Tibial nerve (tissue), 4 donors: ENCODE measurements at regions not wholly inside any gene's neighbourhood (a gene's known extent, or its start where the extent isn't known, plus 50 kb on each side); places are given as distances from the start of the nearest gene placed in this dataset.

Experiments
- DNase-seq, 2 donors: peaks; one replicate each; pipeline ENCODE4 v3.0.0-alpha.2; 2019; ENCODE audit warnings: low spot score in 2 of 2
- H3K27ac ChIP-seq, 4 donors: fragments of 200-600 bp; sonication (generic) in 3 of 4; one replicate each; pipeline ENCODE4 v1.5.1; 2017 to 2019; ENCODE audit warnings: mild to moderate bottlenecking in 1 of 4
- H3K27me3 ChIP-seq, 2 donors: fragments of 200-600 bp; sonication (generic) in 1 of 2; one replicate each; pipeline versions ENCODE4 v1.5.1 to v1.6.0; 2017 to 2019
- H3K36me3 ChIP-seq, 3 donors: fragments of 200-600 bp; sonication (generic); one replicate each; pipeline ENCODE4 v1.5.1; 2018 to 2019
- H3K4me1 ChIP-seq, 4 donors: fragments of 200-600 bp; sonication (generic) in 3 of 4; one replicate each; pipeline ENCODE4 v1.5.1; 2017 to 2019
- H3K4me3 ChIP-seq, 4 donors: fragments of 200-600 bp; sonication (generic) in 3 of 4; one replicate each; pipeline ENCODE4 v1.5.1; 2017 to 2019; ENCODE audit warnings: mild to moderate bottlenecking in 1 of 4, moderate library complexity in 1 of 4
- H3K9me3 ChIP-seq, 4 donors: fragments of 200-600 bp; sonication (generic) in 3 of 4; one replicate each; pipeline ENCODE4 v1.5.1; 2017 to 2019
- EP300 ChIP-seq, 2 donors: sonication (generic); formaldehyde crosslinking; IDR thresholded peaks; one replicate each; pipeline ENCODE4 v1.6.1; 2017; ENCODE audit warnings: antibody characterized with exemption in 2 of 2, mild to moderate bottlenecking in 1 of 2
- POLR2A ChIP-seq, 2 donors: fragments of 450-650 bp; IDR thresholded peaks; one replicate each; pipeline ENCODE4 v1.6.1; 2017; ENCODE audit warnings: antibody characterized with exemption in 2 of 2, mild to moderate bottlenecking in 2 of 2, moderate library complexity in 2 of 2
- WGBS, 2 donors: methylation state at CpG; one replicate each; pipeline ENCODE4 v1.1.5; 2018; 5-methylcytosine and 5-hydroxymethylcytosine counted together
- TF ChIP-seq, protein P1 (sequence below), 5 experiments: fragments of 200-600 bp in 3 of 5; fragments of 450-650 bp in 2 of 5; sonication (generic) in 3 of 5; IDR thresholded peaks; one replicate each; pipeline ENCODE4 v1.5.1; 2016 to 2019; ENCODE audit warnings: antibody characterized with exemption in 5 of 5, mild to moderate bottlenecking in 3 of 5, moderate library complexity in 2 of 5

DNA sequence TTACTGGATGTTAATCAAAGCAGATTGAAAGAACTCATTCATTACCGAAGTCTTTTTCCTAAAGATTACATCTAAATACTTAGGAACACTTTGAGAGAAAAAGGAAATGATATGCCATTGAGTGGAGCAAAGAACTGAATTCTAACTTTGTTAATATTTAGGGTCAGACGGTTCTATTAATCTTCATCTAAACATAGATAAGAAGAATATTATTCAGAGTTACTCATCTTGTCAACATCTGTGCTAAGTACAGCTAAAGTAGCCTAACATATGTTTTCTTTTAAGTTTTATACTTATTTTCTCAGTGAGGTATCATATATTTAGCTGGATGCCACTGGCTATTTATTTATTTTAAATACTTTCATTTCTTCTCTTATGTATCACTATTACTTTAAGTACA lies 1763.7 kb downstream of the EFNA5 start:
- H3K4me3 ChIP-seq = no peak overlapping the region
- TF ChIP-seq, protein P1, sequence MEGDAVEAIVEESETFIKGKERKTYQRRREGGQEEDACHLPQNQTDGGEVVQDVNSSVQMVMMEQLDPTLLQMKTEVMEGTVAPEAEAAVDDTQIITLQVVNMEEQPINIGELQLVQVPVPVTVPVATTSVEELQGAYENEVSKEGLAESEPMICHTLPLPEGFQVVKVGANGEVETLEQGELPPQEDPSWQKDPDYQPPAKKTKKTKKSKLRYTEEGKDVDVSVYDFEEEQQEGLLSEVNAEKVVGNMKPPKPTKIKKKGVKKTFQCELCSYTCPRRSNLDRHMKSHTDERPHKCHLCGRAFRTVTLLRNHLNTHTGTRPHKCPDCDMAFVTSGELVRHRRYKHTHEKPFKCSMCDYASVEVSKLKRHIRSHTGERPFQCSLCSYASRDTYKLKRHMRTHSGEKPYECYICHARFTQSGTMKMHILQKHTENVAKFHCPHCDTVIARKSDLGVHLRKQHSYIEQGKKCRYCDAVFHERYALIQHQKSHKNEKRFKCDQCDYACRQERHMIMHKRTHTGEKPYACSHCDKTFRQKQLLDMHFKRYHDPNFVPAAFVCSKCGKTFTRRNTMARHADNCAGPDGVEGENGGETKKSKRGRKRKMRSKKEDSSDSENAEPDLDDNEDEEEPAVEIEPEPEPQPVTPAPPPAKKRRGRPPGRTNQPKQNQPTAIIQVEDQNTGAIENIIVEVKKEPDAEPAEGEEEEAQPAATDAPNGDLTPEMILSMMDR (IDR thresholded peaks at IDR 0.05) = no peak
- no peak for TF ChIP-seq EP300 (IDR thresholded peaks at IDR 0.05)
- TF ChIP-seq POLR2A (IDR thresholded peaks at IDR 0.05) = no peak
- H3K4me1 ChIP-seq = peaks cover 0 to 4% (median 0%) of the 10 kb centered on the region in 4 donors
- H3K27ac ChIP-seq = no peak overlapping the region
- 39 to 55% methylated on average over 2 of the region's 2 CpGs for WGBS, 2 donors
- no peaks in the 10 kb centered on the region for H3K9me3 ChIP-seq
- H3K27me3 ChIP-seq = no peaks in the 10 kb centered on the region
- H3K36me3 ChIP-seq = no peaks in the 10 kb centered on the region
- no peak for DNase-seq

DNA sequence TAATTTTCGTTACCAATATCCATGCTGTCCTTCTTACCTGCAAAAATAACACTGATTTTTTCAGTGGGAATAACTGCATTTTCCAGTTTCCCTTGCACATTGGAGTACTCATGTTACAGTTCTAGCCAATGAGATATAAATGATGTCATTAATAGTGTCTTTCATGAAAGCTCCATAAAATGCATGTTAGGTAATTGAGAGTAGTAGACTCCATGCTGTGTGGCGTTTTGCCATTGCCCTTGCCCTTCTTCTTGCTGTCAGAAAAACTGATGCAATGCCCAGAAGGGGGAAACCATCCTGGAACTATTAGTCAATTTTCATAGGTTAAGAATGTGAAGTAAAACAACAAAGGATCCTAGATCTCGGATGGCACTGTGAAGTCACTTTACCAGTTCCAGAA lies 1765.3 kb downstream of the EFNA5 start:
- 69 to 91% methylated on average over 3 of the region's 3 CpGs for WGBS, 2 donors
- H3K4me1 ChIP-seq = peaks cover 0 to 4% (median 0%) of the 10 kb centered on the region in 4 donors
- H3K27ac ChIP-seq = no peak overlapping the region
- DNase-seq = no peak
- H3K4me3 ChIP-seq = no peak overlapping the region
- no peaks in the 10 kb centered on the region for H3K36me3 ChIP-seq
- H3K9me3 ChIP-seq = no peaks in the 10 kb centered on the region
- H3K27me3 ChIP-seq = no peaks in the 10 kb centered on the region
- TF ChIP-seq, protein P1 (IDR thresholded peaks at IDR 0.05) = no peak
- TF ChIP-seq POLR2A (IDR thresholded peaks at IDR 0.05) (no peak), EP300 (IDR thresholded peaks at IDR 0.05) (no peak)

DNA sequence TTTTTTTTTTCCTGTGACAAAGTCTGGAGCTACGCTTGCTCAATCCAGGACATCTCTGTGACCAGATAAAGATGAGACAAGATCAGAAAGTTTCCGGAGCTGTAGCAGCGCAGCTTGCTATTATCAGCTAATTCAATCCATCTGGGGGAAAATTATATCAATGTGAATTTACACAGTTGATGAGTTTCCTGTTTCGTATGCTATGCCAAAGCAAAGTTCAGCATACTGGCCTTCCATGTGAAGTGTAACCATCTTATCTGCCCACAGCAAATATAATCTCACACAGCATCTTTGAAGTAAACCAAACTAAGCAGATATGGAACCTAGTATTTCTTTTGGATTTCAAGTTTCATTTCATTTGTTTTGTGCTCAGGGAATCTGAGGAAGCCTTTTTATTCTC lies 1767.7 kb downstream of the EFNA5 start:
- no peaks in the 10 kb centered on the region for H3K36me3 ChIP-seq
- H3K27ac ChIP-seq = no peak overlapping the region
- 58 to 59% methylated on average over 4 of the region's 4 CpGs for WGBS, 2 donors
- DNase-seq = no peak
- H3K27me3 ChIP-seq = no peaks in the 10 kb centered on the region
- TF ChIP-seq, protein P1 (IDR thresholded peaks at IDR 0.05) = no peak
- TF ChIP-seq POLR2A (IDR thresholded peaks at IDR 0.05) = no peak
- no peak for TF ChIP-seq EP300 (IDR thresholded peaks at IDR 0.05)
- H3K4me3 ChIP-seq = no peak overlapping the region
- peaks cover 0 to 4% (median 0%) of the 10 kb centered on the region in 4 donors for H3K4me1 ChIP-seq
- no peaks in the 10 kb centered on the region for H3K9me3 ChIP-seq

DNA sequence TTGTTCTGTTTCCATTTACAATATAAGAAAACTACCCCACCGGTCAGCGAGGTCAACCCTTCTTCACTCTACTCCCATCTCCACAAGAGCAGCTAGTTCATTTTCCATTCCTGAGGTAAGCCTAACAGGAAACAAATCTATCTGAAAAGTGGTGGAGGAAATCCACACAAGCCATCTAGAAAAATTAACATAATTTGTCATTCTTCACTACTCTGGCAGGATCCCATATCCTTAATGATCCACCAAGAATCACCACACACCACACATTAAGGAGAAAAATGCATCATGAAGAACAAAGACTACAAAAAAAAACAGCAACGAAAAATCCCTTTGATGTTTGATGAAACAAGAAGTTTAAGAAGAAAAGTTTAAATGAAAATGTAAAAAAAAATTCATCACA lies 1771.0 kb downstream of the EFNA5 start:
- H3K27me3 ChIP-seq = no peaks in the 10 kb centered on the region
- H3K36me3 ChIP-seq = no peaks in the 10 kb centered on the region
- peaks cover 0 to 4% (median 0%) of the 10 kb centered on the region in 4 donors for H3K4me1 ChIP-seq
- no peaks in the 10 kb centered on the region for H3K9me3 ChIP-seq
- DNase-seq = no peak
- H3K4me3 ChIP-seq = no peak overlapping the region
- TF ChIP-seq, protein P1 (IDR thresholded peaks at IDR 0.05) = no peak
- TF ChIP-seq EP300 (IDR thresholded peaks at IDR 0.05) = no peak
- no peak for TF ChIP-seq POLR2A (IDR thresholded peaks at IDR 0.05)
- 87% methylated on average over 3 of the region's 3 CpGs for WGBS, 2 donors
- H3K27ac ChIP-seq = no peak overlapping the region

DNA sequence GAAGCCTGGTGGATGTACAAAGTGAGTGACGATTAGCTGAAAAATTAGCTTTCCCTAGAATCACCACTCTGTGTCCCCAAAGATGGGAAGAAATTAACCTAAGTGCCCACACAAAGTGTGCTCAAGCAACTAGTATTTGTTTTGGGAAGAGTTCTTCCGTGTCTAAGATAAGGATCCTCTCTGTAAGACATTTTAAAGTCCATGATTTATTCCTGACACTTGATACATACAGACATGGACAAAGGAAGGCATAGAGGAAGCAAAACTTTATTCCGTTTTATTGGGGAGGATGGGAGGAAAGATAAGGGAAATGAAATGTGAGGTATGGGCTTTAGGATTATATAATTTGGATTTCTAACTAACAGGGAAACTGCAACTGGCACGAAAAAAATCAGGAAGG lies 1772.6 kb downstream of the EFNA5 start:
- TF ChIP-seq EP300 (IDR thresholded peaks at IDR 0.05) (no peak), POLR2A (IDR thresholded peaks at IDR 0.05) (no peak)
- TF ChIP-seq, protein P1 (IDR thresholded peaks at IDR 0.05) = no peak
- no peaks in the 10 kb centered on the region for H3K36me3 ChIP-seq
- 40 to 47% methylated on average over 4 of the region's 4 CpGs for WGBS, 2 donors
- H3K9me3 ChIP-seq = no peaks in the 10 kb centered on the region
- no peaks in the 10 kb centered on the region for H3K27me3 ChIP-seq
- no peak overlapping the region for H3K27ac ChIP-seq
- no peak overlapping the region for H3K4me3 ChIP-seq
- H3K4me1 ChIP-seq = peaks cover 0 to 3% (median 0%) of the 10 kb centered on the region in 4 donors
- no peak for DNase-seq
